GM19023 (cell line): ENCODE measurements at regions not wholly inside any gene's neighbourhood (a gene's known extent, or its start where the extent isn't known, plus 50 kb on each side); places are given as distances from the start of the nearest gene placed in this dataset.

ENCODE experiments used
- ATAC-seq: cut with Tn5 transposase; IDR thresholded peaks from one replicate; pipeline ENCODE4 v1.9.1; 2021; ENCODE audit warnings: mild to moderate bottlenecking, moderate library complexity; ENCODE audit not compliant: unreplicated experiment

GRCh38 chr1:191134796-191135195, 657.1 kb upstream of the BRINP3 start:
- ATAC-seq: no peak

- ATAC-seq: no peak
Observed at GRCh38 chr1:191140038-191140437, 662.4 kb upstream of the BRINP3 start.

GRCh38 chr1:191142748-191143147, 665.1 kb upstream of the BRINP3 start:
- ATAC-seq: no peak

- ATAC-seq: no peak
Observed at GRCh38 chr1:191145834-191146233, 668.2 kb upstream of the BRINP3 start.

- no peak for ATAC-seq
Observed at GRCh38 chr1:191151321-191151807, 673.7 kb upstream of the BRINP3 start.

GRCh38 chr1:191152776-191153175, 675.1 kb upstream of the BRINP3 start:
- no peak for ATAC-seq

GRCh38 chr1:191155178-191155577, 677.5 kb upstream of the BRINP3 start:
- no peak for ATAC-seq

GRCh38 chr1:191160837-191161236, 683.2 kb upstream of the BRINP3 start:
- no peak for ATAC-seq

- ATAC-seq: no peak
Observed at GRCh38 chr1:191162762-191163161, 685.1 kb upstream of the BRINP3 start.

GRCh38 chr1:191163621-191164020, 686.0 kb upstream of the BRINP3 start:
- ATAC-seq: no peak

- peak; percentile 99 for ATAC-seq
Observed at GRCh38 chr1:191174298-191174697, 696.6 kb upstream of the BRINP3 start.

- ATAC-seq: no peak
Observed at GRCh38 chr1:191176131-191176530, 698.5 kb upstream of the BRINP3 start.

GRCh38 chr1:191206513-191207207, 729.0 kb upstream of the BRINP3 start:
- no peak for ATAC-seq

- no peak for ATAC-seq
Observed at GRCh38 chr1:191222206-191222605, 744.5 kb upstream of the BRINP3 start.

GRCh38 chr1:191240925-191241324, 763.3 kb upstream of the BRINP3 start:
- no peak for ATAC-seq

- no peak for ATAC-seq
Observed at GRCh38 chr1:191255354-191256054, 777.8 kb upstream of the BRINP3 start.

GRCh38 chr1:191256917-191257316, 779.3 kb upstream of the BRINP3 start:
- ATAC-seq: no peak

GRCh38 chr1:191260056-191260455, 782.4 kb upstream of the BRINP3 start:
- no peak for ATAC-seq

- no peak for ATAC-seq
Observed at GRCh38 chr1:191261111-191261510, 783.4 kb upstream of the BRINP3 start.

GRCh38 chr1:191279266-191279800, 801.7 kb upstream of the BRINP3 start:
- ATAC-seq: no peak

- ATAC-seq: no peak
Observed at GRCh38 chr1:191284175-191284574, 806.5 kb upstream of the BRINP3 start.

GRCh38 chr1:191290441-191290840, 812.8 kb upstream of the BRINP3 start:
- ATAC-seq: no peak
